Smooth muscle cell (in vitro differentiated cells): ENCODE measurements at regions not wholly inside any gene's neighbourhood (a gene's known extent, or its start where the extent isn't known, plus 50 kb on each side); places are given as distances from the start of the nearest gene placed in this dataset.

Experiments
- DNase-seq: peaks from one replicate; lab custom pipeline; 2025; ENCODE audit not compliant: unreplicated experiment; lab: John Stamatoyannopoulos, UW
- H2AFZ ChIP-seq: fragments of 200-600 bp; sonication (generic); 2 replicates; pipeline ENCODE4 v1.6.0; 2016; ENCODE audit warnings: antibody characterized with exemption, low read depth, mild to moderate bottlenecking
- H3F3A ChIP-seq: fragments of 200-600 bp; sonication (generic); 2 replicates; pipeline ENCODE4 v1.6.0; 2017; ENCODE audit warnings: antibody characterized with exemption, low read depth
- H3K27ac ChIP-seq: fragments of 200-600 bp; sonication (generic); 2 replicates; pipeline ENCODE4 v1.5.1; 2016; ENCODE audit warnings: low read depth, mild to moderate bottlenecking
- H3K27me3 ChIP-seq: fragments of 200-600 bp; sonication (generic); 2 replicates; pipeline ENCODE4 v1.6.1; 2016; ENCODE audit warnings: low read depth, mild to moderate bottlenecking
- H3K36me3 ChIP-seq: fragments of 200-600 bp; sonication (generic); 2 replicates; pipeline ENCODE4 v1.5.1; 2016; ENCODE audit warnings: low read depth
- H3K4me1 ChIP-seq: fragments of 200-600 bp; sonication (generic); 2 replicates; pipeline ENCODE4 v1.5.1; 2016; ENCODE audit warnings: low read depth
- H3K4me2 ChIP-seq: fragments of 200-600 bp; sonication (generic); 2 replicates; pipeline ENCODE4 v1.6.0; 2016; ENCODE audit warnings: mild to moderate bottlenecking
- H3K4me3 ChIP-seq: fragments of 200-600 bp; sonication (generic); 2 replicates; pipeline ENCODE4 v1.5.1; 2016; ENCODE audit warnings: mild to moderate bottlenecking
- H3K79me2 ChIP-seq: fragments of 200-600 bp; sonication (generic); 2 replicates; pipeline ENCODE4 v1.6.0; 2016; ENCODE audit warnings: low read depth, mild to moderate bottlenecking
- H3K9ac ChIP-seq: fragments of 200-600 bp; sonication (generic); 2 replicates; pipeline ENCODE4 v1.6.0; 2016; ENCODE audit warnings: low read depth
- H3K9me3 ChIP-seq: fragments of 200-600 bp; sonication (generic); replicated peaks from 2 replicates; pipeline ENCODE4 v1.5.1; 2016; ENCODE audit warnings: low read depth
- H4K20me1 ChIP-seq: fragments of 200-600 bp; sonication (generic); 2 replicates; pipeline ENCODE4 v1.6.0; 2016; ENCODE audit warnings: low read depth
- CTCF ChIP-seq: fragments of 200-600 bp; sonication (generic); IDR thresholded peaks from 2 replicates; pipeline ENCODE4 v1.5.1; 2017; ENCODE audit warnings: borderline replicate concordance, mild to moderate bottlenecking, antibody characterized with exemption; ENCODE audit not compliant: insufficient read depth, poor library complexity, severe bottlenecking
- WGBS: methylation state at CpG from one replicate; pipeline ENCODE4 v1.1.7; 2016; ENCODE audit warnings: low lambda C conversion rate; 5-methylcytosine and 5-hydroxymethylcytosine counted together

- no peaks in the 10 kb centered on the region for H3K27me3 ChIP-seq
- no peaks in the 10 kb centered on the region for H3K4me1 ChIP-seq
- no peak for DNase-seq
- no peaks in the 10 kb centered on the region for H4K20me1 ChIP-seq
- no peak overlapping the region for H2AFZ ChIP-seq
- TF ChIP-seq CTCF, result no peak
- H3K4me2 ChIP-seq, result no peak overlapping the region
- 97% methylated on average over 1 of the region's 1 CpG for WGBS
- no peak overlapping the region for H3K27ac ChIP-seq
- no peaks in the 10 kb centered on the region for H3K36me3 ChIP-seq
- H3K4me3 ChIP-seq, result no peak overlapping the region
- H3K79me2 ChIP-seq, result no peaks in the 10 kb centered on the region
- H3K9me3 ChIP-seq, result no peaks in the 10 kb centered on the region
- H3F3A ChIP-seq, result no peaks in the 10 kb centered on the region
- H3K9ac ChIP-seq, result no peak overlapping the region
Measured at GRCh38 chr1:60463786-60464185, 390.2 kb upstream of the C1orf87 start.

- DNase-seq, result no peak
- no peak for TF ChIP-seq CTCF
- Histone ChIP-seq H3F3A (no peaks in the 10 kb centered on the region), H3K36me3 (no peaks in the 10 kb centered on the region), H3K9ac (no peak overlapping the region), H3K79me2 (no peaks in the 10 kb centered on the region), H3K4me2 (no peak overlapping the region), H2AFZ (no peak overlapping the region), H3K27me3 (no peaks in the 10 kb centered on the region), H3K4me1 (no peaks in the 10 kb centered on the region), H4K20me1 (no peaks in the 10 kb centered on the region), H3K9me3 (no peaks in the 10 kb centered on the region), H3K4me3 (no peak overlapping the region), H3K27ac (no peak overlapping the region)
- WGBS, result 82% methylated on average over 2 of the region's 2 CpGs
Measured at GRCh38 chr1:60463146-60463545, 389.6 kb upstream of the C1orf87 start.

- no peak overlapping the region for H3K4me3 ChIP-seq
- no peaks in the 10 kb centered on the region for H3K27me3 ChIP-seq
- no peaks in the 10 kb centered on the region for H3K4me1 ChIP-seq
- 75% methylated on average over 5 of the region's 5 CpGs for WGBS
- H3K9me3 ChIP-seq, result peaks cover 5% of the 10 kb centered on the region
- no peak overlapping the region for H2AFZ ChIP-seq
- H3K36me3 ChIP-seq, result no peaks in the 10 kb centered on the region
- no peaks in the 10 kb centered on the region for H3K79me2 ChIP-seq
- no peaks in the 10 kb centered on the region for H3F3A ChIP-seq
- no peak for TF ChIP-seq CTCF
- H4K20me1 ChIP-seq, result no peaks in the 10 kb centered on the region
- H3K27ac ChIP-seq, result no peak overlapping the region
- H3K4me2 ChIP-seq, result no peak overlapping the region
- DNase-seq, result no peak
- no peak overlapping the region for H3K9ac ChIP-seq
Measured at GRCh38 chr1:60461925-60462595, 388.5 kb upstream of the C1orf87 start.

GRCh38 chr1:60458111-60458510, 384.5 kb upstream of the C1orf87 start:
- no peaks in the 10 kb centered on the region for H3K4me1 ChIP-seq
- H3K27ac ChIP-seq, result no peak overlapping the region
- H3K4me3 ChIP-seq, result no peak overlapping the region
- H3K36me3 ChIP-seq, result no peaks in the 10 kb centered on the region
- H4K20me1 ChIP-seq, result no peaks in the 10 kb centered on the region
- H3K4me2 ChIP-seq, result no peak overlapping the region
- DNase-seq, result no peak
- no peak overlapping the region for H3K9ac ChIP-seq
- no peaks in the 10 kb centered on the region for H3K79me2 ChIP-seq
- WGBS, result 98% methylated on average over 1 of the region's 1 CpG
- no peaks in the 10 kb centered on the region for H3K27me3 ChIP-seq
- no peak overlapping the region for H2AFZ ChIP-seq
- no peaks in the 10 kb centered on the region for H3F3A ChIP-seq
- TF ChIP-seq CTCF, result no peak
- peaks cover 6% of the 10 kb centered on the region for H3K9me3 ChIP-seq
